OCI-LY3 (cell line): ENCODE measurements at regions not wholly inside any gene's neighbourhood (a gene's known extent, or its start where the extent isn't known, plus 50 kb on each side); places are given as distances from the start of the nearest gene placed in this dataset.

ENCODE experiments used
- H2AFZ ChIP-seq: fragments of 200-600, 300-600 bp; shearing (Covaris generic); 2 replicates; pipeline ENCODE4 v1.6.0; 2014; ENCODE audit warnings: antibody characterized with exemption, low read depth, low read length
- H3K27ac ChIP-seq: fragments of 200-600, 300-600 bp; sonication (generic); 2 replicates; pipeline ENCODE4 v1.5.1; 2014; ENCODE audit warnings: mild to moderate bottlenecking, low read length, moderate library complexity, mixed read lengths
- H3K27me3 ChIP-seq: fragments of 200-600, 300-600 bp; sonication (generic); 2 replicates; pipeline ENCODE4 v1.6.1; 2014; ENCODE audit warnings: low read depth, low read length, mixed read lengths
- H3K36me3 ChIP-seq: fragments of 200-600, 300-600 bp; sonication (generic); replicated peaks from 2 replicates; pipeline ENCODE3; 2014; ENCODE audit warnings: low read depth, low read length, mixed read lengths
- H3K4me1 ChIP-seq: fragments of 300-600, 200-600 bp; sonication (generic); 2 replicates; pipeline ENCODE4 v1.6.1; 2014; ENCODE audit warnings: low read length, mixed read lengths
- H3K4me2 ChIP-seq: fragments of 200-600, 300-600 bp; sonication (generic); 2 replicates; pipeline ENCODE4 v1.6.1; 2014; ENCODE audit warnings: low read length, mixed read lengths
- H3K4me3 ChIP-seq: fragments of 300-600, 200-600 bp; sonication (generic); 2 replicates; pipeline ENCODE4 v1.5.1; 2014; ENCODE audit warnings: antibody characterized with exemption, mild to moderate bottlenecking, low read length, moderate library complexity
- H3K79me2 ChIP-seq: fragments of 300-600, 200-600 bp; shearing (Covaris generic); 2 replicates; pipeline ENCODE4 v1.6.1; 2014; ENCODE audit warnings: mild to moderate bottlenecking, low read length, mixed read lengths
- H3K9ac ChIP-seq: fragments of 300-600, 200-600 bp; shearing (Covaris generic); 2 replicates; pipeline ENCODE4 v1.6.0; 2014; ENCODE audit warnings: mild to moderate bottlenecking, low read length, moderate library complexity
- H3K9me3 ChIP-seq: fragments of 200-600, 300-600 bp; shearing (Covaris generic); 2 replicates; pipeline ENCODE4 v1.6.1; 2014; ENCODE audit warnings: low read length, mixed read lengths; ENCODE audit not compliant: insufficient read depth
- H4K20me1 ChIP-seq: fragments of 200-600, 300-600 bp; sonication (generic); 2 replicates; pipeline ENCODE4 v1.6.1; 2016; ENCODE audit warnings: low read length, mixed read lengths; ENCODE audit not compliant: insufficient read depth
- CTCF ChIP-seq: fragments of 200-600, 300-600 bp; sonication (generic); IDR thresholded peaks from 2 replicates; pipeline ENCODE4 v1.5.1; 2014; ENCODE audit warnings: antibody characterized with exemption, low read length, low read depth
- EZH2phosphoT487 ChIP-seq: fragments of 200-600 bp; shearing (Covaris generic); IDR thresholded peaks from 2 replicates; pipeline ENCODE4 v1.6.1; 2018; ENCODE audit warnings: antibody characterized with exemption, mixed run types, low read depth

- Histone ChIP-seq H3K9ac (no peak overlapping the region), H3K4me1 (no peaks in the 10 kb centered on the region), H4K20me1 (no peaks in the 10 kb centered on the region), H3K27ac (no peak overlapping the region), H3K9me3 (no peaks in the 10 kb centered on the region), H3K4me2 (no peak overlapping the region), H3K79me2 (no peaks in the 10 kb centered on the region), H2AFZ (no peak overlapping the region), H3K4me3 (no peak overlapping the region), H3K27me3 (no peaks in the 10 kb centered on the region), H3K36me3 (no peaks in the 10 kb centered on the region)
- no peak for TF ChIP-seq EZH2phosphoT487
- TF ChIP-seq CTCF: no peak
Measured at GRCh38 chr9:12625844-12626243, 67.3 kb upstream of the TYRP1 start.

- Histone ChIP-seq H3K4me1 (no peaks in the 10 kb centered on the region), H3K4me3 (no peak overlapping the region), H3K36me3 (no peaks in the 10 kb centered on the region), H2AFZ (no peak overlapping the region), H3K4me2 (no peak overlapping the region), H3K79me2 (no peaks in the 10 kb centered on the region), H3K27me3 (no peaks in the 10 kb centered on the region), H3K27ac (no peak overlapping the region), H3K9me3 (no peaks in the 10 kb centered on the region), H3K9ac (no peak overlapping the region), H4K20me1 (no peaks in the 10 kb centered on the region)
- TF ChIP-seq CTCF (no peak), EZH2phosphoT487 (no peak)
Measured at GRCh38 chr9:12627096-12627495, 66.1 kb upstream of the TYRP1 start.

- no peak for TF ChIP-seq CTCF
- no peak for TF ChIP-seq EZH2phosphoT487
- H3K36me3 ChIP-seq: no peaks in the 10 kb centered on the region
- no peaks in the 10 kb centered on the region for H3K4me1 ChIP-seq
- H3K79me2 ChIP-seq: no peaks in the 10 kb centered on the region
- H3K27me3 ChIP-seq: 0 out of 2 replicates have a peak, but pooled peaks cover 3% of the 10 kb centered on the region
- no peaks in the 10 kb centered on the region for H3K9me3 ChIP-seq
- no peak overlapping the region for H3K4me3 ChIP-seq
- H2AFZ ChIP-seq: no peak overlapping the region
- H3K27ac ChIP-seq: no peak overlapping the region
- no peaks in the 10 kb centered on the region for H4K20me1 ChIP-seq
- no peak overlapping the region for H3K4me2 ChIP-seq
- H3K9ac ChIP-seq: no peak overlapping the region
Measured at GRCh38 chr9:12628546-12628945, 64.6 kb upstream of the TYRP1 start.

GRCh38 chr9:12629067-12629466 is 64.1 kb upstream of the TYRP1 start:
- Histone ChIP-seq H3K4me2 (no peak overlapping the region), H3K36me3 (no peaks in the 10 kb centered on the region), H3K9me3 (no peaks in the 10 kb centered on the region), H2AFZ (no peak overlapping the region), H3K4me1 (no peaks in the 10 kb centered on the region), H3K79me2 (no peaks in the 10 kb centered on the region), H3K27ac (no peak overlapping the region), H3K27me3 (0 out of 2 replicates have a peak, but pooled peaks cover 5% of the 10 kb centered on the region), H4K20me1 (no peaks in the 10 kb centered on the region), H3K9ac (no peak overlapping the region), H3K4me3 (no peak overlapping the region)
- TF ChIP-seq CTCF (no peak), EZH2phosphoT487 (no peak)
